NCI-H2029 (cell line): ENCODE measurements at regions not wholly inside any gene's neighbourhood (a gene's known extent, or its start where the extent isn't known, plus 50 kb on each side); places are given as distances from the start of the nearest gene placed in this dataset.

Experiments used
- DNase-seq: peaks from one replicate; lab custom pipeline; 2025; lab: John Stamatoyannopoulos, UW

DNA sequence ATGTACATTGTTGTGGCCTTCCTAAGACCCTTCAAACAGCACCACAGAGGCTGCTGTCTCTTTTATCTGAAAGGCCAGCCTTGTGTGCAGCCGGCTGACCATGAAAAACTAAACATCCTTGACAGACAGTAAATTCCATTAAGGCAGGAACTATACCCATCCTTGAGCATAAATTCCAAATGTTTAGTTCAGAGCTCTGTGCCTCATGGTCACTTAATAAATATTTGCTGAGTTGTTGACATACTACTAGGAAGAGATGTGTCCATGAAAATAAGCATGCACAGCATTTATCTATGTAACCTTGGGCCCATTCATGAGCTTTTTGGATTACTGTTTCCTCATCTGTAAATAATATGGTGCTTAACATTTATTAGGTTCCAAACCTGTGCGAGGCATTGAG, 424.8 kb downstream of the HRH4 start:
- DNase-seq, result no peak

DNA sequence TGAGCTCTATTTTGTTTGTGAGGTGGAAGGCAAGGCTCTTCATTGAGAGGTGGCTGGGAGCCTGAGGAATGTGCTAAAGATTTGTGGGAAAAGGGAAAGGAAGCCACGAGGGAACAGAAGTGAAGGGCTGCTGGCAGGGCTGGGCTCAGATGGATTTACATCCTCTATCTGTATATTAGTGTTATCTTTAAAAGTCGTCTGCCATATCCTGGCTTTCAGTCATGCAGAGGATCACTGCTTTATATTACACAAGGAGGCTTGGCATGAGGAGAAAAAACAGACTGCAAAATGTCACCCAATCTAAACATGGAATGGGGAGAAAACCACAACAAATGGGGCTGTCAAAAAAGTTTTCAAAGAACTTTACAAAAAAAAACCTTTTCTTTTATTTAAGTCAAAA, 434.4 kb downstream of the HRH4 start:
- DNase-seq, result no peak

DNA sequence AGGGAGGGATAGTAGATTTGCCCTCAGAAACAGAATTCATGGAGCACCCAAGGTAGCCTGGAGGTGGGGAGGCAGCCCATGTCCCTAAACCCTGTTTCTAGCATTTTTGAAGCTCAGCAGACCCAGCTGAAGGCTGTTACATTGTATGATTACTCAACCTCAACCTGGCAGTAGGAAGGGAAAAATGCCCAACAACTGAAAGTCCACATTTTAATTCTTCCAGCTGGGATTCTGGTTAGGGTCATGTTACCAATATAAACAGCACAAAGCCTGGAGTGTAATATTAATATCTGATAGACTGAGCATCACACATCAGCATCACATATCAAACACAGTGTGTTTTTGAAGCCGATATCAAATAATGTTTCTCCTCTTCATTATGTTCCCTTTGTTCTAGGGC, 437.0 kb downstream of the HRH4 start:
- DNase-seq, result no peak

DNA sequence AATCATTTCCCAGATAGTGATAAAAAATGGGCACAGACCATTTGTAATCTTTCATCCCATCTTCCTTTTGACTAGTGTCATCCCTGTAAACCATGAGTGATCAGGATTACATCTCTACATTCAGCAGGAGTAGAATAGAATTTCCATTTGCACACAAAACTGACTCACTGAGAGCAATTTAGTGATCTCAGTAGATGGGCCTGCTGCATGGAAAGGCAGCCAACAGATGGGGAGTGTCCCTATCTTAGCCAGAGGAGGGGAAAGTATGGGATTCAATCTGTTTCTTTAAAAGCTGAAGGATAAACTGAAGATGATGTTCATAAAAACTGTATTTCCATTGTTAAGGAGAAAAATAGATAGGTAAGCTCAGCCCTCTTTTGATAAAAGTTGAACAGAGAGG, 441.7 kb downstream of the ZNF521 start:
- no peak for DNase-seq

DNA sequence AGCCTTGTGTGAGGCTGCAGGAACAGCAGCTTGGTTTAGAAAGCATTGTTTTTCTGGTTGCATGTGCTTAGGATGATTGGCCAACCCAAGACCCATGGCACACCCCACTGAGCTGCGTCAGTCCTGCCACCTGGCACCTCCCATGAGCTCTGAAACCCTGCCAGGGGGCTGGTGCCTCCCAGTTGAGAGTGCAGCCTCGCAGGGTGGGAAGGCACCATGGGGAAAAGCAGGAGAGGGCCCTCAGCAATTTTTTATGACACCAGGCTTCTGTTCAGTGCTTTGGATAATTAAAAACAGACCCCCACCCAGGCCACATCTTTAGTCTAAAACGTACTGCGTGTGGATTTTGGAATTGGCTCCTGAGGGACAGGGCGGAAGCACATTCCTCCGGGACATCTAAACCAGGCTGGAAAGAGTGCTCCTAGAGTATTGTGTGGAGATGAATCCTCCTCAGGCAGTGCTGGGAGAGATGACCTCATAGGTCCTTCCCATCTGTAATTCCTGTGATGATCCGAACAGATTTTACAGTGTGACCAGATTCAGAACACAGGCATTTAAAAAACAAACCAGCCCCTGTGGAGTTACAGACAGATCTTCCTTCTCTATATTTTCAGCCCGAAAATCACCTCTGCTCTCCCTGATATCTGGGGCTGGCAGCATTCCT, 438.3 kb downstream of the ZNF521 start:
- DNase-seq, result no peak

DNA sequence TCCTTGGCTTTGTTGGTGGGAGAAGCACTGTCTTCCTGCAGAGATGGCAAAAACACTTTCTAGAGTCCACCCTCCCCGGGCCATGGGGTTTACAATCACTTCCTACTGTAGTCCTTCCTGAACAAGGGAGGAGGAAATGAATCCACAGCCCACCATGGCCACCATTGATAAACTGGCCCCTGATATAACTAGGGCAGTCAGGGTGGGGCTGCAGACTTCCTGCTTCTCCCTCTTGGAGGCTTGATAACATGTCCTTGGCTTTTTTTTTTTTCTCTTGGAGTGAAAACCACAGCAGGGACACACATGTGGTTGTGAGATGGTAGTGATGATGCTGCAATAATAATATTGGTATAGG, 437.8 kb downstream of the ZNF521 start:
- DNase-seq, result no peak

DNA sequence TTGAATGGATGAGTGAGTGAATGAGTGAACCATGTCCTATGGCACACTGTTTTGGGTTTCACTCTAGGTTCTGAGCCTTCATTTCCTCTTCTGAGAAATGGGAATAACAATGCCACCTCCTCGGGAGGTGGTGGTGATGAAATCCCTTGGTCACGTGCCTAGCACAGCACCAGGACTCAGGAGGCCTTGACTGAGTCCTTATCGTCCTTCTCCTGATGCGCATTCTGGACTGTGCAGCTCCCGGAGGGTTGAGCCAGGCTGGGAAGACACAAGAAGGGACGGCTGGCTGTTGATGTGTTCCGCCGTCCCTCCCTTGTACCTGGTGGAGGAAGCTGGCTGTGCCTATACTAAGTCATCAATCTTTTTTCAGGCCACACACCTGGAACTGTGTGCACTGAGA, 437.3 kb downstream of the ZNF521 start:
- DNase-seq, result no peak

DNA sequence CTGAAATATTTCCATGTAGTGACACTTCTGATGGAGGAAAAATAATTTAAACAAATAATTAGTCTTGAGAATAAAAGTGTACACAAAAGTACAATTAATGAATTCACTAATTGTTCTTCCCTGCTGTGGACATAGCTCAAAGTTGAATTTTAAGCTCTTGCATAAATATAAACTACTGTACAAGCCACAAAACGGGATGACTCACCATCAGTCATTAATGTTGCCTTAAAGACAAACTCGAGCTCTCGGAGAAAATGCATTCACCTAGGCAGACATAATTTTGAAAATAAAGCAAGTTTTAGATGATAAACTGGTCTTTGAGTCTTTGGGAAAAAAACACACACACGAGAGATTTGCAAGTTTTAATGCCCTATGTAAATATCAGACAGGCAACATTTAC, 436.4 kb downstream of the ZNF521 start:
- no peak for DNase-seq

DNA sequence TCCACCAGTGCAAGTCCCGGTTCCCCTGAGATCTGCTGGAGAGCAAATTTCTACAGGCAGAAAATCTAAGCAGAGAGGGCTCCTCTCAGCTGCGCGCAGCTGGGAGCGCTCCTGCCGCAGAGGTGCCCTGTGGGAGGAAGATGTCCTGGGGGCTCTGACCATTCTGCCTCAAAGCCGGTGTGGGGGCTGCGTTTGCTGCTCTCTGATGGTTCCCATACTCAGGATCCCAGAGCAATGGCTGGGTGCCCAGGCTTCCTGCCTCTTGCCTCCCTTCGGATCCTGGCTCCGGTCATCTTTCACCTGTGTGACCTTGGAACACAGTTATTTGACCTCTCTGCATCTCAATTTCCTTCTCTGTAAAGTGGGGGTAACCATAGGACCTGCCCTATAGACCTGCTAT, 434.2 kb downstream of the ZNF521 start:
- DNase-seq, result no peak

DNA sequence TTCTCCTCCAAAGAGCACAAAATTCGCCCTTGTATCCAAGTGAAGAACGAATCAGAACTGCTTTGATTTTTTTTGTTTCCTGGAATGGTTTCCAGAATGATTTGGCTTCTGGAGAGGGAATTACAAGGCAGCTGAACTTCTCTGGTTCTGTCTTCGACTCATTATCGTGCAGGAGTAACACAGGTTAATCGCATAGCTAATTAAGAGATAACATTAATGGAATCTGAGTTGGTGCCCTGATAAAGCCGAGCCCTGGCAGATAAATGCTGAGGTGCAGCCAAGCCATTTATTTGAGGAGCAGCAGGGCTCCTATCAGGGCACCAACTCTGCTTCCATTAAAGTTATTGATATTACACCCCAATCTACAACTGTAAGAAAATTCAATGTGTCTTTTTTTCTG, 433.7 kb downstream of the ZNF521 start:
- DNase-seq, result no peak

DNA sequence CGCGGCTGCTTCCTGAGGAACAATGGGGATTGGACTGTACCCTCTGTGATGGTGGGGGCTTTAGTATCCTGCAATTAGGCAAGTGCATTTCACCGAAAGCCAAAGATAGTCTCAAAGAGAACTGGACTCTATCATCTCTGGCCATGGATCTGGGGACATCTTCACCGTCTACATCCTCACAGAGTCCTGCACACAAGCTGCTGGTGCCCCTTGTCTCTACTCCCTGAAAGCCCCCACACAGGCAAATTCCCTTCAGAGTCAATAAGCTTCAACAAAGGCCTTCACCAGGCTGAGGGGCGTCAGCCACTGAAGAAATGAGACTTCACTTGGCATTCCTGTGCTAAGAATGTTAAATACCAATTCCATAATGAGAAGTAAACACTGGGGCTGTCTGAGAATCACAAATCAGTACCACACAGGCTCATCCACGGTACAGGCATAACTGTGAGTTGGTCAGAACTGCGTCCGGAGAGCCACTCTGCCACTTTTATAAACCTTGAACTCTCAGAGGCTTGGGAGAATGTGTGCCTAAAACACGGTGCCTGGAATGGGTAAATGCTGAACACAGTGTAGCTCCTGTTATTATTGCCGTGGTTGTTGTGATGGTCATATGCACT, 432.7 kb downstream of the ZNF521 start:
- DNase-seq, result no peak

DNA sequence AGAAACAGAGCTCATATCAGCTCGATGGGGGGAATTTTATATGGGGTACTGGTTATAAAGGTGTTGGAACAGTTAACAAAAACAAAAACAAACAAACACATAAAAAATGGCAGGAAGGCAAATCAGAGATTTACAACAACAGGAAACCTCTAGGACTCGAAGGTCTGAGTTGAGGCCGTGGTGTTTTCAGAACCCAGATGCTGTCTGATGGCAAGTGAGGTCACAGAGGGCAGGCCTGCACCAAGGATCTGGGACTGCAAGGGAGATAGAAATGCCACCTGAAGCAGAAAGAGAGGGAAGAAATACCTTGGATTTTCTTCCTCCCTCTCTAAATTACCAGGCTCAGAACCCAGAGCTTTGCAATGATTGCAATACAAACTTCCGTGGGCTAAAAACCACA, 429.5 kb downstream of the ZNF521 start:
- DNase-seq, result no peak

DNA sequence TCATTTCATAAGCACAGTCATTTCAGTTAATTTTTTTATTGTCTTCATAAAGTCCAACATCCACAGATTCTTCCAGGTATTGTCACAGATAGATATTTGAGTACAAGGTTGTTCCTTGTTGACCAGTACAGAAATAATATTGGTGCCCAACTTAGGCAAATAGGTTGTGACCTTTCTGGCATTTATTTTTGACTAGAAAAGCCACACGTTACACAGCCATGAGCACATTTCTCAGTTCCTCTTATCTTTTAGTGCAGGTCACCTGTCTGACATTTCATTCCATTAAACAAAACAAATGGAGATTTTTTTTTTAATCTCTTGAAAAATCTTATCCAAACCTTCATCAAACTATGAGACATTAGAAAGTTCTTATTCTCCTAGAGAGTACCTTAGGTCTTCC, 428.8 kb downstream of the ZNF521 start:
- no peak for DNase-seq

DNA sequence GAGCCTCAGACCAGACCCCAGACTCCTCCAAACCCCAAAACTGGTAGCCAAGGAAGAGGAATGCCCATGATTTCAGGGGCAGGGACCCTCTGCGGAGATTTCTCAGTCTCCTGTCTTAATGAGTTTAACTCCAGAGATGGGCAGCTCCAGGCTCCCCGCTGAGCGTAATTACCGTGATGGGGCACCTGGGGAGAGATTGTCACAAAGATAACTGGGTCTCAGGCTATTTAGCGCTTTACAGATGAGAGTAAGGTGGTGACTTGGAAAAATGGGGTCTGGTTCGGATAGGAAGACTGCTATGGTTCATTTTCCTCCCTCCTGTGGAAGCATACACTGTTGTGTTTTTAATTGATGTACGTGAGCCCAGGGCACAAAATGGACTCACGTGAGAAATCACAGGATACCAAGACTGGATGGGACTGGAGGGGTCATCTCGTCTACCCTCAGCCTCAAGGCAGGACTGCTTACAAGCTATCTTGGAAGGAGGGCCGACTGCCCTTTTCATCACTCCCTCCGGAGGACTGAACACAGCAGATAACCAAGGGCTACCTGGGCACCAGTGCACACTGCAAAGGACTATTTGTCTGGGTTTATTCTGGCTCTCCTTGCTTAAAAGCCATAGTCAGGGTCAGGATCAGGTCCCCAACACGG, 427.8 kb downstream of the ZNF521 start:
- no peak for DNase-seq

DNA sequence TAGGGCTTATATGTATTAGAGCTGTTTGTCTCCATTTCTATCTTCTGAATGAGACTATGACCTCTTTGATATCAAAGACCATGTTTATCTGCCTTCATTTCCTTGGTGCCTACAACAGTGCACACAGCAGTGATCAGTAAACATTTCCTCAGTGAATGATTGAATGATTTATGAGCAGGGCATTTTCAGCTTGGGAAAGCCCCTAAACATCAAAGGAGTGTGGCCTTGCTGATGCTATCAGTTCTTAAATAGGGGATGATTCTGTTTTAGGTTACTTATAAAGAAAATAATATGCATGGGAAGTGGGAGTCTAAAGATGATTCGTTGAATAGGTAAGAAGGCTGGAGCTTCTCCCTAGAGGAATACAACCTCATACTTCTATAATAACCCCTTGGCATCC, 425.3 kb downstream of the ZNF521 start:
- DNase-seq, result no peak

DNA sequence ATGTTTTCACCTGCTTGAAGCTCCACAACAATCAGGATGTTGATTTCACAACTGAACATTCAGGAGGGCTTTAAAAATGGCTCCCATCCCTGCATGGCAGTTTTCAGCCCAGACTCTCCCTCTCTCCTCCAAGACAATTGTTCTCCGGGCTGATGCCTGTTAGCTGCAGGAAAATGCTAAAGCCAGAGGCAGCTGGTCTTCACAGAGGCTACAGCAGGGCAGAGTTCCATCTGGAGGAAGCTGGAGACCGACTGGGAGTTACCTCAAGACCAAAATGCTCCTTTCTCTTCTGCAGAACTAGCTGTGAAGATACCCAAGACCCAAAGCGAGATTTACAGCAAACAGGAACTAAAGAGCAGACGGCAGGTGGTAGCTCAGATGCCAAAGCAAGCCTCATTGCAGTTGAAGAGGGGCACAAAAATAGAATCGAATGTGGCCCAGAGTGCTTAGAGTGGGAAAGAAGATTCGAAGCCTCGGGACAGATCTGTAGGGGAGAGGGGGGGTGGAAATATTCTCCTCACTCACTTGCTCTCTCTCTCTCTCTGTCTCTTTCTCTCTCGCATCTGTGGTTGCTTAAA, 423.6 kb downstream of the ZNF521 start:
- DNase-seq, result no peak

DNA sequence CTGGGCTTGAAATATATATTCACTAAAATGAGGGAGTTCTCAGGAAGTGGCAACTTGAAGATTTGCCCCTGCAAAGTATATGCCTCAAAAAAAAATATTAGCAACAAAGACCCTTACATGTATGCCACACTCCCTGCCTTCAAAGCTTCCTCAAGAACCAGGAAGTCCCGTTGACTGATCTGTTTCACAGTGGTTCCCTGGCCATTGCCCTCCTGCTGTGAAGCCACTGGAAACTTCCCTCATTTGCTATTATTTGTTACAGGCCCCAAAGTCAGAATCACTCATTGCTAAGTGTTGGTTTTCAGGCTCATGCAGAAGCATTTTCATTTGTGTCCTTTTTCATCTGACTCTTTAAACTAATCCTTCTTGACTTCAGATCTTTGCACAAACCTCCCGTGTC, 421.5 kb downstream of the ZNF521 start:
- no peak for DNase-seq

DNA sequence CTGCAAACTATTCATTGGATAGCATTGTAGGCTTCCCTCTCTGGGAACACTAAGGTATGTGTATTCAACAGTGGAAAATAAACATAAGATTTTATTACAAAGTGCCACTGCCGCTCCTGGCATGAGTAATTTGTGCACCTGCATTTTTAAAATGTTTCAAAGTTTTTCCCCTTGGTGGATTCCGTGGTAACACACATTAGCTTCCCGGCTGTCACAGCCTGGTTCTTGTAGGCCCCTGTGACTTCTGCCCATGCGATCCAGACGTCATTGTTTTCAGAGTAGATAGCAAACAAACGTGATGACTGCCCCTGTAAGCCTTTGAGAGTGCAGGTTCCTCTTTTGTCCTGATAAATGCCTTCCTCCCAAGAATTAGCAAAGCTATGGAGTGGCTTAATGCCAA, 421.0 kb downstream of the ZNF521 start:
- DNase-seq, result no peak

DNA sequence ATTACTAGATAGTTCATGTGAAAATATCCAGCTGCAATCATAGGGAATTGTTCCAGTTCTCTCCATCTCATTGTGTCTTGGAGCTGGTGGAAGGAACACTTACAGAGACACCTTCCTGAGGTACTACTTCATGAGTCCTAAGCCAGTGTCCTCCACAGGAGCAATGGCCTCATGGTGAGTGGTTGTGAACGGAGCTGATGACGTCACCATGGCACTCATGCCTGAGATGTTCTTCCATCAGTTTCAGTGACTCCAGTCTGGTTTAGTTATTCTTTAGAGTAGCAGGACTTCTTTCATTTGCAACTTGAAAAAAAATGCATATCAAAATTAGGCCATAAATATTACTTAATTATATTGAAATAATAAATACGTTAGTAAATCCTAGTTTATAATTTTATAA, 418.6 kb downstream of the ZNF521 start:
- DNase-seq, result no peak

DNA sequence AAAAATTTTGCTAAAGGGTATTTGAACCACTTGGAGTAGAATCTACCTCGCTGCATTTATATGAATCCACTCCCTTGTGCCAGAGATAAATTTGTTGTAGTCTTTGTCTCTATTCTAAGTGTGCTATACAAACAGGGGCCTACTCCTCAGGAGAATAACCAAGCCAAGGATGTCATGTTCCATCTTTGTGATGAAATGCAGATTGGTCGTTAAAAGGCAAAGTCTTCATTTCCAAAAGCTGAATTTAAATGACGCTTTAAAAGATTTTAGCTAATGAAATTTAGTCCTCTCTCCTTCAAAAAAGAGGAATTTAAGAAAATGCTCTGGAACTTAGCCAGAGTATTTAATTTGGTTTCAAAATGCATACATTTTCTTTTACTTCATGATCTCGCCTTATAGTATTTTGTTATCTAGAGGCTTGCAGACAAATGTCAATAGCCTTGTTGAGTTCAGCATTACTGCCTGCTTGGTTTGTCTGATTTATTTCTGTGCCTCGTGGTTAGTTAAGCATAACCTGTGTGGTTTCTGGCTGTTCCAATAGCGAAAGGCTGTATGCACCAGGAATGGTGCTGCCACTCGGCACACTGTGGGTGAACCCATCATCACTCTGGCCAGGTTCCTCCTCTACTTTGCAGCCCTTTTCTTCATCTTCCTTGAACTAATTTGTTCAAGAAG, 417.6 kb downstream of the ZNF521 start:
- no peak for DNase-seq

DNA sequence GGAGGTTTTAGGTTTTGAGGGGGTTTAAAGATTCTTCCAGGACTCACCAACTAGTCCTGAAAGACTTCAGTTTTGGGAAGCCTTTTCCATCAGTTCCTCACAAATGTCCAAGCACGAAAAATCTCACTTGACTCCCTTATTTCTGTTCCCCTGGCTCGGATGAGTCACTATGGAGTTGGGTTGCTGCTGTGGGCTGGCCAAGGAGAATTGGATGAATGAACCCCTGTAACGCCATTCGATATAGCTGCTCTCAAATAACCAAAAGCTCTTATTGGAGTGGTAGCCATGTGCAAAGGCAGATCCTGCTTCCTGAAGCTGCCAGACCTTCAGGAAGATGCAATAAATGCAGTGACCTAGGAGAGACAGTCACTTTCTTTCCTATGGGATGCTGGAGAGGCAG, 417.0 kb downstream of the ZNF521 start:
- no peak for DNase-seq

DNA sequence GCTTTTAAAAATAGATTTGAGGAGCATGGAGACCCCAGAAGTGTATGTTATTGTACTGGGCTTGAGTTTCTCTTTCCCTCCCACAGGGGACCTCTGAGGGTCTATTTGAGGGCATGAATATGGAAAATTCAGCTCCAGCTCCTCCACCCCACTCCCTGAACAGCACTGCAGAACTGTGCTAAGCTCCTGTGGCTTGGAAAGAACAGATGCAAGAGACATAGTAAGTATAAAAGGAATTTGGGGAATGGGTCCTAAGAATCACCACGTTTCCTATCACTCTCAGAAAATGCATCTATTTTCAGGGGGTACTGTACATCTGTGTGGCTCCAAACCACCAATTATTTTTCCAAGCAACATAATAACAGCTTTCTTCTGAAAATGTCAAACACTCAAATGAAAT, 416.1 kb downstream of the ZNF521 start:
- DNase-seq, result no peak

DNA sequence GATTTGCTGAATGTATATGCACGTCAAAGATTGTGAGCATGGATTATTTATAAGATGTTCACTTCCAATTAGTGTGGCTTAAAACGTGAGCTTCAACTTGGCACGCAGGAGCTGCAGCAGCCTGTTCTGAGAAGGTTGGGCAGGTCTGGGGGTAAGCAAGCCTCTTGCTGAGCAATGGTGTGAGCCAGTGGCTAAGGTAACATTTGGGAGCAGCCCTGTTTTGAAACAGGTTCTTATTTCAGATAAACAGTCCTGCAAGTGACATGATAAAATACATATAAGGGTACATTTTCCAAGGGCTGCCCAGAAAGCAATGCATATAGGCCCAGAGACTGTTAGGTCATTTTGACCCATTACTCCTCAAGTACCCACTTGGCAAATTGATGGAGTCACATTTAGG, 415.3 kb downstream of the ZNF521 start:
- no peak for DNase-seq
